Glomerular endothelial cell (primary cell): ENCODE measurements at regions not wholly inside any gene's neighbourhood (a gene's known extent, or its start where the extent isn't known, plus 50 kb on each side); places are given as distances from the start of the nearest gene placed in this dataset.
A peak's percentile ranks its signal among the peaks of the same experiment; 100 is the strongest.

Experiments
- DNase-seq: peaks from one replicate; pipeline ENCODE4 v3.0.0-alpha.2; 2011; ENCODE audit warnings: low read depth, low spot score; ENCODE audit errors: extremely low read depth

- DNase-seq = peak; percentile 5
Measured at GRCh38 chr21:28436286-28436932, 556.3 kb downstream of the LTN1 start.

- DNase-seq = no peak
Measured at GRCh38 chr21:28431527-28432200, 561.0 kb downstream of the LTN1 start.

GRCh38 chr21:28431022-28431421 is 561.7 kb downstream of the LTN1 start:
- DNase-seq = no peak

- DNase-seq = no peak
Measured at GRCh38 chr21:28429161-28429560, 563.5 kb downstream of the LTN1 start.

GRCh38 chr21:28427394-28428022 is 565.2 kb downstream of the LTN1 start:
- DNase-seq = no peak

GRCh38 chr21:28426545-28426944 is 566.1 kb downstream of the LTN1 start:
- no peak for DNase-seq

- DNase-seq = no peak
Measured at GRCh38 chr21:28423521-28424190, 569.0 kb downstream of the LTN1 start.

GRCh38 chr21:28421716-28422524 is 570.8 kb downstream of the LTN1 start:
- DNase-seq = no peak

GRCh38 chr21:28419811-28420210 is 572.9 kb downstream of the LTN1 start:
- DNase-seq = no peak

GRCh38 chr21:28418726-28419514 is 573.8 kb downstream of the LTN1 start:
- DNase-seq = no peak

- no peak for DNase-seq
Measured at GRCh38 chr21:28410256-28410655, 582.4 kb downstream of the LTN1 start.

GRCh38 chr21:28402616-28402989 is 590.1 kb downstream of the LTN1 start:
- DNase-seq = no peak

GRCh38 chr21:28397040-28397439 is 595.6 kb downstream of the LTN1 start:
- no peak for DNase-seq

GRCh38 chr21:28396421-28396820 is 596.3 kb downstream of the LTN1 start:
- no peak for DNase-seq

GRCh38 chr21:28393279-28393678 is 599.4 kb downstream of the LTN1 start:
- no peak for DNase-seq

- no peak for DNase-seq
Measured at GRCh38 chr21:28391938-28392849, 600.5 kb downstream of the LTN1 start.

GRCh38 chr21:28387220-28387619 is 605.5 kb downstream of the LTN1 start:
- DNase-seq = no peak

GRCh38 chr21:28385845-28386244 is 606.8 kb downstream of the LTN1 start:
- DNase-seq = no peak
